Ecto neural progenitor cell (in vitro differentiated cells): ENCODE measurements at regions not wholly inside any gene's neighbourhood (a gene's known extent, or its start where the extent isn't known, plus 50 kb on each side); places are given as distances from the start of the nearest gene placed in this dataset.
"Not testable (repeated sequence)": the region's sequence is repeated elsewhere in the genome, so short reads cannot be mapped to it uniquely, and the experiment has no call there.

Experiments used
- DNase-seq: peaks from one replicate; pipeline ENCODE4 v3.0.0-alpha.2; 2018; ENCODE audit warnings: low spot score

GRCh38 chr1:70671006-70671405 is 259.9 kb downstream of the CTH start:
- DNase-seq, result no peak

- DNase-seq, result no peak
These were observed 261.4 kb downstream of the CTH start for GRCh38 chr1:70672442-70672888.

GRCh38 chr1:70674941-70675685 is 264.0 kb downstream of the CTH start:
- DNase-seq, result no peak

DNA sequence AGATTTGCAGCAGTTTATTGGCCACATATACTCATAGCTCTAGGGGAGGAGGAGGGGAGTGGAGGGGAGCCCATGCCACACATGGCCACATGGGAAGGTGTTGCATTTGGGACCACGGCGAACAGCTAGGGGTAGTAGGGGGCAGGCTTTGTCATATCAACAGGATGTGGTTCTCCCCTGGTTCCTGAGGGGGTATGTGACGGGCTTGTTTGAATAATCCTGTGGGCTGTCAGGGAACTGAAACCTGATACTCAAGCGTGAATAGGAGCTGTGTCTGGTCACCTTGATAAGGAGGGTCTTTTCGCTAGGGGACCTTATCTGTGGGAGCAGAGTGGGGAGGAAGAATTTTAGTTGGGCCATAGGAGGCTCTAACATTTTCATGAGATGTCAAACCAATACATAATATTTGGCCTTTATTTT is 264.7 kb downstream of the CTH start:
- peak; percentile 45 for DNase-seq

DNA sequence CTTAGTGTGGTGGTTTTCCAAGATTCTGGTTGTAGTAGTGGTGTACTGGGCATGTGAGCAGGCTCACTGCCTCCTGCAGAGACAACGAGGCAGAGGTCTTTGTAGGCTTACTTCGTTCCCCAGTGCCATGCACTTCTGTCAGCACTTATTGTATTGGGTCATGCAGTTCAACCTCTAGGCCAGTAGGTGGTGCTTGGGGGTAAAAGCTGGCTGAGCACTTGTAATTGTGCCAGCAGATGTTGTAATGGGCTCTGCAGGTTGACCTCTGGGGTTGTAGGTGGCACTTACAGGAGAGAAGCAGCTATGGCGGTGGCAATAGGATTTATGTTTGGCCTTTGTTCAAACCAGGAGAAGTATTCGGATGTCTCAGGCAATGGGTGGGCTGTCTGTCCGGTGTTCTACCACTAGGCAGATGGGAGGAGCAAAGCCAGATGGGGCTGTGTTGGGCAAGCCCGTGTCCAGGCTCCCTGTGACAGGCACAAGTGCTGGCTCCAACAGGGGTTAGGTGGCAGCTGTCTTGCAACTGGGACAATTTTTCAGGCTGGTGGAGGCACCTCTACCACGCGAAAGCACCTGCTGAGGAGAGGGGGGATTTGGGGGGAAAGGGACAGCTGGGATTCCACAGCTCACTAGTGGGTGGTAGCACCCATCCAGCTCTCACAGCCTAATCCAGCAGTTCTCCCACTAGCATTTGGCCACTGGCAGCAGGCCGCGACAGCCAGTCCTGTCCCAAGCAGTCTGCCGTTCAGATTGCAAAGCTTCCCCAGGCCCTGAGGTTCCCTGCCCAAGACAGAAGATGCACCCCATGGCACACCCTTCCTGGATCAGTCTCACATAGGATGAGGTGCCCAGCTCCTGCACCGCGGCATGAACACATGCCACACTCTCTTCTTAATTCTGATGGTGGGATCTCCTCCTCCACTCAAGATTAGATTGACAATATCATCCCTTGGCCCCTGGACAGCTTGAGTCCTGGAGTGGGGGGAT is 274.5 kb downstream of the CTH start:
- peak; percentile 66 for DNase-seq

GRCh38 chr1:70688580-70688979 is 277.5 kb downstream of the CTH start:
- no peak for DNase-seq

GRCh38 chr1:70706381-70707037 is 295.4 kb downstream of the CTH start:
- peak; percentile 68 for DNase-seq

DNA sequence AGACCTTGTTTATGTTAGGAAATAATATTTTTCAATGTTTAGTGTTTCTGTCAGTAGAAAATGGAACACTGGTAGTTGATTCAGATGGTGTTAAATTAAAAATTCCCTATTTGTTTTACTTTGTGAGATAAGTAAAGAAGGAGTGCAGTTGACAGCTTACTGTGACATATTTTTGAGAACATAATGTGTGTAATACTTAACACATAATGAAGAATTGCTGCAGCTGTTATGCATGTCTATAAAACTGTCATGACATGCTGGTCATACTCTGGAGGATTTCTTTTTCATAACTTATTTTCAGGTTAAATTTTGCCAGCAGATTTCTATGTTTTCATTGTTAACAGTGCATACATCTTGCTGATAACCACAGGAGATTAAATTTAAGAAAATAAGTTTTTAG is 296.1 kb downstream of the CTH start:
- DNase-seq, result no peak

DNA sequence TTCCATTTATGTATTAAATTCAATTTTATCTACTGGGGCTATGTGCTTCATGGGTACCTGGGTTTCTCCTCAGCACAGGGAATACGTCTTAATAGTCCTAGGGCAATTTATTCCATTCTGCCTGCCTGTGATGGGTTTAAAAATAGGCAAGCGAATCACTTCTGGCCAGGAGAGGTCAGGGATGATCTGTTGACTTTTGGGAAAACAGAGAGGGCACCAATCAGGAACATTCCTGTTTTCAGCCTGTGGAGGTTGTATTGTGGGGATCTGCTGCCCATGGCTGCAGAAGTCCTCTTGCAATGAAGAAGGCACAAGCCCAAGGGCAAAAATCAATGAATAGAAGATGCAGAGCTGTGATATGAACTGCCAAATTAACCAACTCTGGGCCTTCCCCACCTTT is 303.1 kb downstream of the CTH start:
- no peak for DNase-seq

GRCh38 chr1:70717211-70717610 is 306.1 kb downstream of the CTH start:
- no peak for DNase-seq

DNA sequence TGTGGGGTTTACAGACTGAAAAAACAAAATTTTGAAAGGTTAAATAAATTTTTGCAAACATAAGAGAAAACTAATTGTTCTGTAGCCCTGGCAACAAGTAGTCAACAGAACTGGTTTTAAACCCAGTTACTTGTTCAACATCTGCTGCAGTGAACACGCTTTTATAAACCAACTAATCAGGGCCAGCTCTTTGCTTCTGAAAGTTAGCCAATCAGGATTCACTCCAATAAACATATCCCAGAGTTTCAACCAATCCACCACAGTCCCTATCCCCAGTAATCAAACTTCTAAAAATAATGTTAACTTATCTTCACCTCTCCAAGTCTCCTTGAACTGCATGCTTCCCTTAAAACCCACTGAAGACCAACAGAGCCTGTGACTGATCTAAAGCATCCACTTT is 306.6 kb downstream of the CTH start:
- DNase-seq, result no peak

GRCh38 chr1:70718086-70718630 is 307.1 kb downstream of the CTH start:
- DNase-seq, result no peak

- DNase-seq, result no peak
These were observed 308.1 kb downstream of the CTH start for GRCh38 chr1:70719154-70719553.

GRCh38 chr1:70720109-70720508 is 309.0 kb downstream of the CTH start:
- DNase-seq, result no peak

GRCh38 chr1:70720521-70720920 is 309.5 kb downstream of the CTH start:
- DNase-seq, result no peak

DNA sequence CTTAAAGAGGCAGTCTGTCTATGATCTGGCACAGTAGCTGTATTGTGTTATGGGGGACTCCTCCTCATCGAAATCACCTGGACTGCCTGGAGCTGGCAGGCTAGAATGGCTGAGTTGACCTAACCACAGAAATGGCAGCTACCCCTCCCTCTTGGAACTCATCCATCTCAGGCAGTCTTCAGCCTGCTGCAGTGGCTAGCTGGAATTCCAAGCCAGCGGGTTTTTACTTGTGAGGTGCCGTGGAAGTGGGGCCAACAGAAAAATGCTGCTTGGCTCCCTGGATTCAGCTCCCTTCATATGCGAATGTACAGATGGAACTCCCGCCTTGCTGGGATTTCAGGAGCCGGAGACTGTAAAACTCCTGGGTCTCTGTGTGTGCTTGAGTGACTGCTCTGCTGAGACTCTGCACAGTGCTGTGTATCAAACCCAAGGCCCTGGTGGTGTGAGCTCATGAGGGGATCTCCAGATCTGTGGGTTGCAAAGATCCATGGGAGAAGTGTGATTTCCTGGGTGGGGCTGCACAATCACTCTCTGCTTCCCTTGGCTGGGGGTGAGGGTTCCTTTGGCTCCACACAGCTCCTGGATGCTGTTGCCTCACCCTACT is 316.9 kb downstream of the CTH start:
- no peak for DNase-seq

GRCh38 chr1:70736518-70736917 is 311.1 kb downstream of the PTGER3 start:
- DNase-seq, result not testable (repeated sequence)

- DNase-seq, result no peak
These were observed 310.5 kb downstream of the PTGER3 start for GRCh38 chr1:70737125-70737524.

DNA sequence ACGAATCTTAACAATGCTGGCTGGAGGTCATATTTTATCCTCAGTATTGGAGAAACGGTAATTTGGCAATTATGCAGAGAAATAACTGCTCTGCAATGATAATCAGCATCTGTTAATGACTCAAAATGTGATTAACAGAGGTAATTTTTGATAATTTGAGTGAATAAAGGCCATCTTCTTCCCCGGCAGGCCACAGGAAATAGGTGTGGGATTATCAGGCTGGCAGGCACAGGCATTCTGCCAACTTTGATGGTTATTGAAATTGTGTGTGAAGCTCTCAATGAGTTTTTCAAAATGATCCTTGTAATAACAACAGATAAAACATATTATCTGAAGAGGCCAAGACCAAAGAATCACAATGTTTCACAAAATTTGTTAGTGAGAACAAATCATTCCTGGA is 309.0 kb downstream of the PTGER3 start:
- DNase-seq, result no peak

DNA sequence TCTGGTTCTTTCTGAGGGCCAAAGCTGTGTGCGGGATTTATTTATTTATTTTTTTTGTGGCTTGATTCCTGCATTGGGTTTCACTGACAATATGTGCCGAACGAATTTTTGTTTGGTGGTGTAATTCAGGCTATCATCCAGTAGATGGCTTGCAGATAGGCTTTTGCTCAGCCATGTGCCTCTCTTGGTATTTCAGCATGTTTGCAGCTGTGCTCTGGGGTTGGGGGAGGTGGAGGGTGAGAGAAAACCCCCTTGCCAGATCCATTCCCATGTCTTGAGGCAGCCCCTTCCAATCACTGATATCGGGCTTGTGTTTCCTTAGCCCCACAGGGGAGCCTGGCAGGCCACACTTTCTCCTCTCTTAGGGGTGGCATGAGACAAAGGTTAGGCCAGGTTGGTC is 302.4 kb downstream of the PTGER3 start:
- no peak for DNase-seq

- DNase-seq, result not testable (repeated sequence)
These were observed 301.6 kb downstream of the PTGER3 start for GRCh38 chr1:70746062-70746461.

DNA sequence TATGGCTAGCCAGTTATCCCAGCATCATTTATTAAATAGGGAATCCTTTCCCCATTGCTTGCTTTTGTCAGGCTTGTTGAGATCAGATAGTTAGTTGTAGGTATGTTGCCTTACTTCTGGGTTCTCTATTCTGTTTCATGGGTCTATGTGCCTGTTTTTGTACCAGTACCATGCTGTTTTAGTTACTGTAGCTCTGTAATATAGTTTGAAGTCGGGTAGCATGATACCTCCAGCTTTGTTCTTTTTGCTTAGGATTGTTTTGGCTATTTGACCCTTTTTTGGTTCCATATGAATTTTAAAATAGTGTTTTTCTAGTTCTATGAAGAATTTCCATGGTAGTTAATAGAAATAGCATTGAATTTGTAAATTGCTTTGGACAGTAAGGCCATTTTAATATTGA is 300.5 kb downstream of the PTGER3 start:
- DNase-seq, result not testable (repeated sequence)
